ENCODE measurements at regions not wholly inside any gene's neighbourhood (a gene's known extent, or its start where the extent isn't known, plus 50 kb on each side); places are given as distances from the start of the nearest gene placed in this dataset.

- Histone ChIP-seq H3K9me3 (ENCODE audit: control insufficient read depth, low read length) (no peaks in the 10 kb centered on the region), H3K9ac (ENCODE audit: low read length) (no peak overlapping the region), H3K27me3 (replicated peaks; ENCODE audit: control insufficient read depth, insufficient read depth, low read length) (peaks cover 14% of the 10 kb centered on the region), H3K4me3 (ENCODE audit: low read length) (no peak overlapping the region), H3K36me3 (ENCODE audit: control insufficient read depth, insufficient read depth, low read length, severe bottlenecking) (no peaks in the 10 kb centered on the region), H3K4me1 (ENCODE audit: control insufficient read depth, insufficient read depth, low read length) (no peaks in the 10 kb centered on the region)
- no peak for DNase-seq (ENCODE audit: low read depth)
Measured at GRCh38 chr18:57218281-57218680, 71.4 kb downstream of the BOD1L2 start.

- H3K4me3 ChIP-seq (ENCODE audit: low read length) = no peak overlapping the region
- DNase-seq (ENCODE audit: low read depth) = no peak
Measured at GRCh38 chr18:57219964-57220363, 73.1 kb downstream of the BOD1L2 start.

GRCh38 chr18:57220480-57220879 is 73.6 kb downstream of the BOD1L2 start:
- Histone ChIP-seq H3K9me3 (ENCODE audit: control insufficient read depth, low read length) (no peaks in the 10 kb centered on the region), H3K36me3 (ENCODE audit: control insufficient read depth, insufficient read depth, low read length, severe bottlenecking) (no peaks in the 10 kb centered on the region), H3K4me3 (ENCODE audit: low read length) (no peak overlapping the region), H3K9ac (ENCODE audit: low read length) (no peak overlapping the region), H3K27me3 (replicated peaks; ENCODE audit: control insufficient read depth, insufficient read depth, low read length) (peaks cover 9% of the 10 kb centered on the region), H3K4me1 (ENCODE audit: control insufficient read depth, insufficient read depth, low read length) (no peaks in the 10 kb centered on the region)
- no peak for DNase-seq (ENCODE audit: low read depth)

More at GRCh38 chr18:57219964-57220363, 73.1 kb downstream of the BOD1L2 start:
- Histone ChIP-seq H3K4me1 (ENCODE audit: control insufficient read depth, insufficient read depth, low read length) (no peaks in the 10 kb centered on the region), H3K9ac (ENCODE audit: low read length) (no peak overlapping the region), H3K36me3 (ENCODE audit: control insufficient read depth, insufficient read depth, low read length, severe bottlenecking) (no peaks in the 10 kb centered on the region), H3K27me3 (replicated peaks; ENCODE audit: control insufficient read depth, insufficient read depth, low read length) (peaks cover 9% of the 10 kb centered on the region), H3K9me3 (ENCODE audit: control insufficient read depth, low read length) (no peaks in the 10 kb centered on the region)

DNA sequence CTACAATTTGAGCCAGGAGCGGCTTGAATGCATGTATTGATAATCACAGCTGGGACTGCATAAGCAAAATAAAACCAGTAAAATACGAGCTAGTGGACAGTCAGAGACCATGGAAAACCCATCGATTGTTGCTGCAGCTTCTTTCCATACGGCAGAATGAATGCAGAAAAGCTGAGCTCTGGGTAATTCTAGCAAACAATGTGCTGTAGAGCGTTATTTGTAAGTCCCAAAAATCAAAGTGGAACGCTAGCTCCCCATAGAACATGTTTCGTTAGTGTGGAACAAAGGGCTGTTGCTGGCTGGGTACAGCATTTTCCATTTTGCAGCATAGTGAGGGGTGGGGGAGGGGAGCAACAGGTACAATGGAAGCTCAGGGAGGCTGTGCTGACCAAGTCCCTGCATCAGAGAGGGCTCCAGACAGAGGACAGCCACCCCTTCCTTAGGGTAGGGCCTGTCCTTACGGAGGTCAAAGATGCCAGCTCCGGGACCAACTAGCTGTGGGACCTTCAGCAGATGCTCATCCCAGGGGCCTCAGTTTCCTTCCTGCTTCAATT is 74.1 kb downstream of the BOD1L2 start:
- no peak overlapping the region for H3K4me3 ChIP-seq (ENCODE audit: low read length)
- H3K36me3 ChIP-seq (ENCODE audit: control insufficient read depth, insufficient read depth, low read length, severe bottlenecking) = no peaks in the 10 kb centered on the region
- no peak overlapping the region for H3K9ac ChIP-seq (ENCODE audit: low read length)
- peaks cover 12% of the 10 kb centered on the region for H3K27me3 ChIP-seq (replicated peaks; ENCODE audit: control insufficient read depth, insufficient read depth, low read length)
- no peaks in the 10 kb centered on the region for H3K4me1 ChIP-seq (ENCODE audit: control insufficient read depth, insufficient read depth, low read length)
- DNase-seq (ENCODE audit: low read depth) = no peak
- no peaks in the 10 kb centered on the region for H3K9me3 ChIP-seq (ENCODE audit: control insufficient read depth, low read length)

- Histone ChIP-seq H3K9me3 (ENCODE audit: control insufficient read depth, low read length) (no peaks in the 10 kb centered on the region), H3K36me3 (ENCODE audit: control insufficient read depth, insufficient read depth, low read length, severe bottlenecking) (no peaks in the 10 kb centered on the region), H3K9ac (ENCODE audit: low read length) (no peak overlapping the region), H3K4me3 (ENCODE audit: low read length) (no peak overlapping the region), H3K4me1 (ENCODE audit: control insufficient read depth, insufficient read depth, low read length) (no peaks in the 10 kb centered on the region), H3K27me3 (replicated peaks; ENCODE audit: control insufficient read depth, insufficient read depth, low read length) (peaks cover 12% of the 10 kb centered on the region)
- no peak for DNase-seq (ENCODE audit: low read depth)
Measured at GRCh38 chr18:57223144-57223870, 76.4 kb downstream of the BOD1L2 start.

GRCh38 chr18:57230861-57231585 is 84.1 kb downstream of the BOD1L2 start:
- no peak for DNase-seq (ENCODE audit: low read depth)
- no peaks in the 10 kb centered on the region for H3K36me3 ChIP-seq (ENCODE audit: control insufficient read depth, insufficient read depth, low read length, severe bottlenecking)
- H3K9ac ChIP-seq (ENCODE audit: low read length) = no peak overlapping the region
- H3K27me3 ChIP-seq (replicated peaks; ENCODE audit: control insufficient read depth, insufficient read depth, low read length) = peaks cover 6% of the 10 kb centered on the region
- no peaks in the 10 kb centered on the region for H3K9me3 ChIP-seq (ENCODE audit: control insufficient read depth, low read length)
- H3K4me3 ChIP-seq (ENCODE audit: low read length) = no peak overlapping the region
- H3K4me1 ChIP-seq (ENCODE audit: control insufficient read depth, insufficient read depth, low read length) = no peaks in the 10 kb centered on the region

DNA sequence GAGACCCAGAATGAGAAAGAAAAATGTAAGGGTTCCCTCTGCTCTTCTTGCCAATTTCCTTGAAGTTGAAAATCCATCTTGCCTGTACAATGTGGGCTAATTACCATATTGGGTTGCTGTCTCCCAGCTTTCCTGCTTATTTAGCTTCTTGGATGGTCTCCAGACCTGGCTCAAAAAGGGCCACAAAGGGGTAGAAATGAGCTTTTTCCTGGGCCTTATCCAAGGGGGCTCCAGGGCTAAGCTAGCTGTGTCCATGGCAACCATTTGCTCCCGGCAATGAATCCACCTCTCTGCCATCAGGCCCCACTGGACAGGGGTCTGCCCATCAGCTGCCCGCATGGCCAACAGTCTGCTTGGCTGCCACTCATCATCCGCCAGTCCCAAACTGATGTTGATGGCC is 85.0 kb downstream of the BOD1L2 start:
- H3K27me3 ChIP-seq (replicated peaks; ENCODE audit: control insufficient read depth, insufficient read depth, low read length) = peaks cover 6% of the 10 kb centered on the region
- H3K9me3 ChIP-seq (ENCODE audit: control insufficient read depth, low read length) = no peaks in the 10 kb centered on the region
- no peak overlapping the region for H3K9ac ChIP-seq (ENCODE audit: low read length)

DNA sequence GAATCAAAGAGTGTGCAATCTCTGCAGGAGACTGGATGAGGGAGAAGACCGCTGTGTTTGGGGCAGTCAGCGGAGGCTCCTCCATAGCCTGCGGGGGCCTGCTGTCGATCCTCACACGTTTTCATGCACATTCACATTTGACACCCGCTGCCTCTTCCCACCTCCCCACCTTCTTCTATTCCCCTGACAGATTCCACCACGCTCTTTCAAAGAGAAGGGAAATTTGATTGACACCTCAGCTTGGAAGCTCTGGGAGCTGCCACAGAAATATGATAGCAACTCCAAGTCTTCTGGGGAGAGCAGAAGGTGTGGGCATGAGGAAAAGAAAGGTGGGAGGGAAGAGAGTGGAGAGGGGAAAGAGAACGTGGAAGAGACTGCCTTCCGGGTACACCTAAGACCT is 87.5 kb downstream of the BOD1L2 start:
- Histone ChIP-seq H3K4me1 (ENCODE audit: control insufficient read depth, insufficient read depth, low read length) (peaks cover 3% of the 10 kb centered on the region), H3K9ac (ENCODE audit: low read length) (no peak overlapping the region), H3K36me3 (ENCODE audit: control insufficient read depth, insufficient read depth, low read length, severe bottlenecking) (no peaks in the 10 kb centered on the region), H3K4me3 (ENCODE audit: low read length) (no peak overlapping the region), H3K9me3 (ENCODE audit: control insufficient read depth, low read length) (no peaks in the 10 kb centered on the region), H3K27me3 (replicated peaks; ENCODE audit: control insufficient read depth, insufficient read depth, low read length) (peaks cover 6% of the 10 kb centered on the region)
- no peak for DNase-seq (ENCODE audit: low read depth)

More for the DNA sequence above, 85.0 kb downstream of the BOD1L2 start:
- no peak for DNase-seq (ENCODE audit: low read depth)
- no peaks in the 10 kb centered on the region for H3K36me3 ChIP-seq (ENCODE audit: control insufficient read depth, insufficient read depth, low read length, severe bottlenecking)
- no peak overlapping the region for H3K4me3 ChIP-seq (ENCODE audit: low read length)
- no peaks in the 10 kb centered on the region for H3K4me1 ChIP-seq (ENCODE audit: control insufficient read depth, insufficient read depth, low read length)

DNA sequence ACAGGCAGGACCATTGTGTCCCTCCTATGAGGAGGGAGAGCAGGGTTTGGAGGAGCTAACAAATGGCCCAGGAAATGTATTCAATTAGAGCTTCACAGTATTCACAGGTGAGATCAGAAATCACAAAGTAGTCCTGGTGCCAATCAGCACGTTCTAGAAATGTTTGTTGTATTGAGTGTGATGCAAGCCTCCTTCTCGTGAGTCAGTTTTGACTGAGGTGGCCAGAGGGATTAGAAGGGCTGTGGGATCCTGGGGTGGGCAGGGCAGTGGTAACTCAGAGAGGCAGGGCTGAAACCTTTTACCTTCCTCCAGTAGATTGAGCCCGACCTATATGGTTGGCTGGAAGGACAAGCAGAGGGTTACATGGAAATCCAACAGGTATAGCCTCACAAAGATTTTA is 95.0 kb downstream of the BOD1L2 start:
- H3K4me1 ChIP-seq (ENCODE audit: control insufficient read depth, insufficient read depth, low read length) = peaks cover 6% of the 10 kb centered on the region
- peaks cover 15% of the 10 kb centered on the region for H3K27me3 ChIP-seq (replicated peaks; ENCODE audit: control insufficient read depth, insufficient read depth, low read length)

GRCh38 chr18:57242285-57242684 is 95.4 kb downstream of the BOD1L2 start:
- Histone ChIP-seq H3K9me3 (ENCODE audit: control insufficient read depth, low read length) (no peaks in the 10 kb centered on the region), H3K36me3 (ENCODE audit: control insufficient read depth, insufficient read depth, low read length, severe bottlenecking) (no peaks in the 10 kb centered on the region), H3K9ac (ENCODE audit: low read length) (no peak overlapping the region), H3K4me1 (ENCODE audit: control insufficient read depth, insufficient read depth, low read length) (peaks cover 6% of the 10 kb centered on the region), H3K4me3 (ENCODE audit: low read length) (no peak overlapping the region), H3K27me3 (replicated peaks; ENCODE audit: control insufficient read depth, insufficient read depth, low read length) (peaks cover 15% of the 10 kb centered on the region)
- no peak for DNase-seq (ENCODE audit: low read depth)

More for the DNA sequence above, 95.0 kb downstream of the BOD1L2 start:
- no peaks in the 10 kb centered on the region for H3K9me3 ChIP-seq (ENCODE audit: control insufficient read depth, low read length)
- H3K9ac ChIP-seq (ENCODE audit: low read length) = no peak overlapping the region
- DNase-seq (ENCODE audit: low read depth) = no peak
- no peaks in the 10 kb centered on the region for H3K36me3 ChIP-seq (ENCODE audit: control insufficient read depth, insufficient read depth, low read length, severe bottlenecking)
- no peak overlapping the region for H3K4me3 ChIP-seq (ENCODE audit: low read length)

DNA sequence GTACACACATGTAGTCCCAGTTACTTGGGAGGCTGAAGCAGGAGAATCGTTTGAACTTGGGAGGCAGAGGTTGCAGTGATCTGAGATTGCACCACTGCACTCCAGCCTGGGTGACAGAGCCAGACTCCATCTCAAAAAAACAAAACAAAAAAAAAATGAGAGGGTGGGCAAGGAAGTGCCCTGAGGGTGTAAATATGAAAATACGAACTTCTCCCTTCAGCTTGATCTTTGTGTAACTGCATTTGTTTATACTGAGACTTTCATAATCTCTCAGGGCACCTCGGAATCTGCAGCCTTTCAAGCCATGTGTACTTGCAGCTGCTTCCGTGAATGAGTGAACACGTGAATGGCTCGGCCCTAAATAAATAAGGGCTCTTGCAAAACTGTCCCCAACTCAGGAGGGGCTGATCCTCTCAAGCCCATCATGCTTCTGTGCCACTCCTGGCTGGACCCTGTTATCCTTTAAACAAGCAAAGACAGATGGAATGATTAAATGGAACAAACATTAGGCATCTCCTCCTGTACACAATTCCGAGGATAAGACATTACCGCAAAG is 96.8 kb downstream of the BOD1L2 start:
- Histone ChIP-seq H3K4me1 (ENCODE audit: control insufficient read depth, insufficient read depth, low read length) (peaks cover 5% of the 10 kb centered on the region), H3K27me3 (replicated peaks; ENCODE audit: control insufficient read depth, insufficient read depth, low read length) (peaks cover 21% of the 10 kb centered on the region), H3K36me3 (ENCODE audit: control insufficient read depth, insufficient read depth, low read length, severe bottlenecking) (no peaks in the 10 kb centered on the region), H3K4me3 (ENCODE audit: low read length) (no peak overlapping the region), H3K9me3 (ENCODE audit: control insufficient read depth, low read length) (no peaks in the 10 kb centered on the region), H3K9ac (ENCODE audit: low read length) (no peak overlapping the region)
- DNase-seq (ENCODE audit: low read depth) = no peak

Data from adipocyte (in vitro differentiated cells).